Endodermal cell (in vitro differentiated cells): ENCODE measurements at regions not wholly inside any gene's neighbourhood (a gene's known extent, or its start where the extent isn't known, plus 50 kb on each side); places are given as distances from the start of the nearest gene placed in this dataset.

Experiments used
- DNase-seq: peaks from one replicate; pipeline ENCODE4 v3.0.0-alpha.2; 2017
- H3K27ac ChIP-seq: 2 replicates; pipeline ENCODE4 v1.5.1; 2013; ENCODE audit warnings: mild to moderate bottlenecking, low read depth, low read length, moderate library complexity
- H3K27me3 ChIP-seq: 2 replicates; pipeline ENCODE4 v1.6.1; 2013; ENCODE audit warnings: mild to moderate bottlenecking, low read length, moderate library complexity; ENCODE audit not compliant: insufficient read depth, control insufficient read depth, poor library complexity, severe bottlenecking
- H3K36me3 ChIP-seq: 2 replicates; pipeline ENCODE4 v1.7.0; 2013; ENCODE audit warnings: mild to moderate bottlenecking, low read length, moderate library complexity; ENCODE audit not compliant: control insufficient read depth, insufficient read depth
- H3K4me1 ChIP-seq: one replicate; pipeline ENCODE4 v1.7.0; 2013; ENCODE audit warnings: low read length; ENCODE audit not compliant: control insufficient read depth, insufficient read depth
- H3K4me3 ChIP-seq: 2 replicates; pipeline ENCODE4 v1.5.1; 2013; ENCODE audit warnings: mild to moderate bottlenecking, low read length, moderate library complexity
- H3K9ac ChIP-seq: 2 replicates; pipeline ENCODE4 v1.6.1; 2013; ENCODE audit warnings: mild to moderate bottlenecking, low read length, moderate library complexity; ENCODE audit not compliant: poor library complexity, severe bottlenecking; ENCODE audit errors: extremely low read depth
- H3K9me3 ChIP-seq: 2 replicates; pipeline ENCODE4 v1.6.1; 2013; ENCODE audit warnings: mild to moderate bottlenecking, low read length, moderate library complexity; ENCODE audit not compliant: control insufficient read depth
- H3K27ac Mint-ChIP-seq: 2 replicates; pipeline ENCODE4 v1.8.0; 2020; ENCODE audit warnings: mixed read lengths
- H3K27me3 Mint-ChIP-seq: 2 replicates; pipeline ENCODE4 v1.8.0; 2021; ENCODE audit warnings: mild to moderate bottlenecking, mixed read lengths; ENCODE audit not compliant: insufficient read depth
- H3K36me3 Mint-ChIP-seq: 2 replicates; pipeline ENCODE4 v1.8.0; 2020; ENCODE audit warnings: low read depth, mixed read lengths
- H3K4me1 Mint-ChIP-seq: 2 replicates; pipeline ENCODE4 v1.8.0; 2020; ENCODE audit warnings: mixed read lengths
- H3K4me3 Mint-ChIP-seq: 2 replicates; pipeline ENCODE4 v1.8.0; 2020; ENCODE audit warnings: mild to moderate bottlenecking, moderate library complexity, mixed read lengths
- H3K9me3 Mint-ChIP-seq: 2 replicates; pipeline ENCODE4 v1.8.0; 2020; ENCODE audit warnings: mild to moderate bottlenecking, mixed read lengths
- WGBS, 2 experiments: methylation state at CpG; one replicate each; pipeline versions ENCODE4 v1.1.5 to v1.1.7; 2013; ENCODE audit warnings: missing lambda C conversion rate in 2 of 2, mixed read lengths in 1 of 2; ENCODE audit not compliant: insufficient coverage in 1 of 2, insufficient read length in 1 of 2; 5-methylcytosine and 5-hydroxymethylcytosine counted together
- TF ChIP-seq, protein P1 (sequence below): fragments of 200-600 bp; sonication (generic); conservative IDR thresholded peaks from 2 replicates; pipeline ENCODE4 v1.5.0; 2021; ENCODE audit warnings: antibody characterized with exemption, mild to moderate bottlenecking

DNA sequence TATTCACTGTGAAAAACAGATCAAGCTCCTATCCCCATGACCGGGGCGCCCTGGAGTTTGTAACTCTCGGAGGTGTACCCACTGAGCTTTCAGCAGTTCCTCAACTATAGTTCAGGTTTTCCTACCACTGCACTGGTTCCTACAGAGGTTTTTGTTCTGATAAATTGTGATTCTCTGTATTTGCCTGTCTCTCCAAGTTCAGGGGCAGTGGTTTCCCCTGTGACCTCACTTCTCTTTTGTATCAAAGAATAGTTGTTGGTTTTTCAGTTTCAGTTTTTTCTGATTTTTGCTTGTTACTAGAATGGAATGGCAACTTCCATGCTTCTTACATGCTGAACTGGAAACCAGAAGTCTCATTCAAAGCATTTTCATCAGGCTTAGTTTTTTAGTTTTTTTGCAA is 56.8 kb upstream of the PLS3 start:
- no peaks in the 10 kb centered on the region for H3K36me3 ChIP-seq
- no peak overlapping the region for H3K9ac ChIP-seq
- H3K36me3 Mint-ChIP-seq, result peaks cover 1% of the 10 kb centered on the region
- no peaks in the 10 kb centered on the region for H3K27me3 Mint-ChIP-seq
- no peak for DNase-seq
- no peaks in the 10 kb centered on the region for H3K27me3 ChIP-seq
- no peak overlapping the region for H3K27ac Mint-ChIP-seq
- no peak overlapping the region for H3K4me3 Mint-ChIP-seq
- WGBS, 2 experiments, result 89% methylated on average over 3 of the region's 3 CpGs; no CpG with 5 or more reads in 1 of the 2 experiments
- no peaks in the 10 kb centered on the region for H3K9me3 ChIP-seq
- TF ChIP-seq, protein P1, sequence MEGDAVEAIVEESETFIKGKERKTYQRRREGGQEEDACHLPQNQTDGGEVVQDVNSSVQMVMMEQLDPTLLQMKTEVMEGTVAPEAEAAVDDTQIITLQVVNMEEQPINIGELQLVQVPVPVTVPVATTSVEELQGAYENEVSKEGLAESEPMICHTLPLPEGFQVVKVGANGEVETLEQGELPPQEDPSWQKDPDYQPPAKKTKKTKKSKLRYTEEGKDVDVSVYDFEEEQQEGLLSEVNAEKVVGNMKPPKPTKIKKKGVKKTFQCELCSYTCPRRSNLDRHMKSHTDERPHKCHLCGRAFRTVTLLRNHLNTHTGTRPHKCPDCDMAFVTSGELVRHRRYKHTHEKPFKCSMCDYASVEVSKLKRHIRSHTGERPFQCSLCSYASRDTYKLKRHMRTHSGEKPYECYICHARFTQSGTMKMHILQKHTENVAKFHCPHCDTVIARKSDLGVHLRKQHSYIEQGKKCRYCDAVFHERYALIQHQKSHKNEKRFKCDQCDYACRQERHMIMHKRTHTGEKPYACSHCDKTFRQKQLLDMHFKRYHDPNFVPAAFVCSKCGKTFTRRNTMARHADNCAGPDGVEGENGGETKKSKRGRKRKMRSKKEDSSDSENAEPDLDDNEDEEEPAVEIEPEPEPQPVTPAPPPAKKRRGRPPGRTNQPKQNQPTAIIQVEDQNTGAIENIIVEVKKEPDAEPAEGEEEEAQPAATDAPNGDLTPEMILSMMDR, result no peak
- no peak overlapping the region for H3K27ac ChIP-seq
- no peak overlapping the region for H3K4me3 ChIP-seq
- peaks cover 6% of the 10 kb centered on the region for H3K9me3 Mint-ChIP-seq
- no peaks in the 10 kb centered on the region for H3K4me1 Mint-ChIP-seq
- H3K4me1 ChIP-seq, result no peaks in the 10 kb centered on the region
